Stimulated activated CD8-positive, alpha-beta memory T cell treated with anti-CD3 and anti-CD28 coated beads, Interleukin-2, amount 100 ng/mL, for 1 hour (primary cell): ENCODE measurements at regions not wholly inside any gene's neighbourhood (a gene's known extent, or its start where the extent isn't known, plus 50 kb on each side); places are given as distances from the start of the nearest gene placed in this dataset.

Experiments used
- DNase-seq, 2 donors: peaks; one replicate each; pipeline ENCODE4 v3.0.0-alpha.2; 2020; ENCODE audit warnings: low read depth in 2 of 2

DNA sequence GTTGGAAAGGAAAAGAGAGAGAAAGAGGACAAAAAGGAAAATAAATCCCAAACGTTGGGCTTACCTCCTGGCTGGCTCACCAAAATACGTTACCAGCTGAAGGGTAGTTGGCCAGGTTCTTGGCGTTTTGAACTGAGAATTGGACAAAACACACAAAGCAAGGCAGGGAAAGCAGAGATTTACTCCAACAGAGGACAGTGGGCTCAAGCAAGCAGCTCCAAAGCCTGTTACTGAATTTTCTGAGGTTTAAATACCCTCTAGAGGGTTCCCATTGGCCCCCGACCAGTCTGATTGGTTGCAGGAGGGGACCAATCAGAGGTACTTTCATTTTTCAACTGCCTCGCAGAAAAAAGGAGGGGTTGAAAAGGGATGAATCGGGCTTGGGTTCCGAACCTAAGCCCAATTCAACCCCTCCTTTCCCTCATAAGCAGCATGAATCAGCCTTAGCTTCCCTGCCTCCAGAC is 55.6 kb upstream of the ALOX12 start:
- DNase-seq, result no peak

DNA sequence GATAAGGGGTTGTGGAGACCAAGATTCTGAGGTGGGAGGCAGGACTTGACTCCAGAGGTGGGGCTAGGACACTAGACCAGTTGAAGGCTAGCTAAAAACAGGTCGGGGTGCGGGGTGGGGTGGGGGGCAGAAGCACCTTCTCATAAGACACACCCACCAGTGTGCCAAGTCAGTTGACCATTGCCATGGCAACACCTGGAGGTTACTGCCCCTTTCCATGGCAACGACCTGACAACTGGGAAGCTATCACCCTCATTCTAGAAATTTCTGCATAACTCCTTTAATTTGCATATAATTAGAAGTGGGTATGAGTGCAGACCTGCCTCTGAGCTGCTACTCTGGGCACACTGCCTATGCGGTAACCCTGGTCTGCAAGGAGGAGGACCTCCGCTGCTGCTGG is 53.9 kb upstream of the ALOX12 start:
- no peak for DNase-seq

DNA sequence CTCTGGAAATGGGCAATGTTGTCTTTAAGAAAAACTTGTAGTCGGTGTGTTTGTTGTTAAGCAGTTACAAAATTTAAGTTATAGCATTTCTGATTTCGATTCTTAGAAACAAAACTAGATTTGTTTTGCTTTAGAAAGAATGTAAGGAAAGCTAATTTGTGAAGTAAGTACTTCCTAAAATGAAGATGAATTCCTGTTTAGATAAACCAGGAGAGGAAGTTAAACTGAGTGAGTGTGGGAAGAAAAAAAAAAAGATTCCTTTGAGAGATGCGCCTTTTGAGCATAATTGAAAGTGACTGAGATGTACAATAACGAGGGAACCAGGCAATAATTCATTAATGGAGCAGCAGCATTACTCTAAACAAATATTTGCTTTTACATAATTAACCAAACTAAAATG is 52.4 kb upstream of the ALOX12 start:
- DNase-seq, result no peak
